ENCODE measurements at regions not wholly inside any gene's neighbourhood (a gene's known extent, or its start where the extent isn't known, plus 50 kb on each side); places are given as distances from the start of the nearest gene placed in this dataset.

DNA sequence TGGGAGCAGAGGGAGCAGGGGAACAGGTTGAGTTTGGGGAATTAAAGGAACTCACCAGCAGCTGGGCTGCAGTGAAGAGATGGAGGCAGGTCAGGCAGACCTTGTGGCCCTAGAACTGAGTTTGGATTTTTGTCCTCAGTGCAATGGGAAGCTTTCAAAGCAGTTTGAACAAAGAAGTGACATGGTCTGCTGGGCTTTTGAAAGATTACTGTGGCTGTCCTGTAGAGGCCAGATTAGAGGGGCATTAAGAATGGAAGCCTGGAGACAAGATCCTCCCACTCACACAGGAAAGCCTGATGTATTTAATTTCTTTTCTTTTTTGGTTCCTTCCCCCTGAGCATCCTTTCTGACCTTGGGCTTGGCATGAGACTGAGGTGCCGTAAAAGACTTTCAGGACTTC lies 118.1 kb upstream of the LHCGR start:
- no peak overlapping the region for H3K4me3 Mint-ChIP-seq (ENCODE audit: low read depth)
- no peaks in the 10 kb centered on the region for H3K9me3 Mint-ChIP-seq (ENCODE audit: low read depth)
- no peak overlapping the region for H3K27ac Mint-ChIP-seq
- DNase-seq (ENCODE audit: low spot score, unreplicated experiment) = no peak
- no peaks in the 10 kb centered on the region for H3K27me3 Mint-ChIP-seq
- no peak for TF ChIP-seq CTCF (IDR thresholded peaks at IDR 0.05; ENCODE audit: unreplicated experiment)
- no peaks in the 10 kb centered on the region for H3K36me3 Mint-ChIP-seq (ENCODE audit: insufficient read depth)
- H3K4me1 Mint-ChIP-seq (ENCODE audit: low read depth) = no peaks in the 10 kb centered on the region

GRCh38 chr2:48870942-48871341 lies 115.4 kb upstream of the LHCGR start:
- TF ChIP-seq CTCF (IDR thresholded peaks at IDR 0.05; ENCODE audit: unreplicated experiment) = no peak
- Mint-ChIP-seq H3K4me1 (ENCODE audit: low read depth) (no peaks in the 10 kb centered on the region), H3K27me3 (no peaks in the 10 kb centered on the region), H3K36me3 (ENCODE audit: insufficient read depth) (no peaks in the 10 kb centered on the region), H3K4me3 (ENCODE audit: low read depth) (no peak overlapping the region), H3K27ac (no peak overlapping the region), H3K9me3 (ENCODE audit: low read depth) (no peaks in the 10 kb centered on the region)
- no peak for DNase-seq (ENCODE audit: low spot score, unreplicated experiment)

- Mint-ChIP-seq H3K27me3 (no peaks in the 10 kb centered on the region), H3K4me3 (ENCODE audit: low read depth) (no peak overlapping the region), H3K9me3 (ENCODE audit: low read depth) (no peaks in the 10 kb centered on the region), H3K27ac (no peak overlapping the region), H3K4me1 (ENCODE audit: low read depth) (no peaks in the 10 kb centered on the region), H3K36me3 (ENCODE audit: insufficient read depth) (no peaks in the 10 kb centered on the region)
- no peak for TF ChIP-seq CTCF (IDR thresholded peaks at IDR 0.05; ENCODE audit: unreplicated experiment)
- DNase-seq (ENCODE audit: low spot score, unreplicated experiment) = no peak
These were observed 115.0 kb upstream of the LHCGR start for GRCh38 chr2:48870503-48870902.

DNA sequence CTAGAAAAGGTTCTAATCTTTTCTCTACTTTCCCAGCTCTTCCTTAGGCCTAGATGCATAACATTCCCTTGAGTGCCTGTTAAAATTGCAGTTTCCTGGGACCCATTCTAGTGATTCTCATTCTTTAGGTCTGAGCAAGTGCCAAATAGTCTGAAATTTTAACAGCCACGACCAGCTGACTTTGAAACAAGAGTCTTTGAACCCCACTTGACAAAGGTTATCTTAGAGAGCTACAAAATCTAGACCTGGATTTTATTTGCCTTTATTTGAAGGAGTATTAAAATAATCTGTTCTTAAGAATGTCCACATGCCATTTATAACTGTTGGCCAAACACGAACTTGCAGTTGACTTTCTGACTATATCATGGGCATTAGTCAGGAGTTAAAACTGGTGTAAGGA lies 110.2 kb upstream of the LHCGR start:
- DNase-seq (ENCODE audit: low spot score, unreplicated experiment) = no peak
- Mint-ChIP-seq H3K27me3 (no peaks in the 10 kb centered on the region), H3K27ac (no peak overlapping the region), H3K9me3 (ENCODE audit: low read depth) (no peaks in the 10 kb centered on the region), H3K36me3 (ENCODE audit: insufficient read depth) (no peaks in the 10 kb centered on the region), H3K4me3 (ENCODE audit: low read depth) (no peak overlapping the region), H3K4me1 (ENCODE audit: low read depth) (no peaks in the 10 kb centered on the region)
- TF ChIP-seq CTCF (IDR thresholded peaks at IDR 0.05; ENCODE audit: unreplicated experiment) = no peak

DNA sequence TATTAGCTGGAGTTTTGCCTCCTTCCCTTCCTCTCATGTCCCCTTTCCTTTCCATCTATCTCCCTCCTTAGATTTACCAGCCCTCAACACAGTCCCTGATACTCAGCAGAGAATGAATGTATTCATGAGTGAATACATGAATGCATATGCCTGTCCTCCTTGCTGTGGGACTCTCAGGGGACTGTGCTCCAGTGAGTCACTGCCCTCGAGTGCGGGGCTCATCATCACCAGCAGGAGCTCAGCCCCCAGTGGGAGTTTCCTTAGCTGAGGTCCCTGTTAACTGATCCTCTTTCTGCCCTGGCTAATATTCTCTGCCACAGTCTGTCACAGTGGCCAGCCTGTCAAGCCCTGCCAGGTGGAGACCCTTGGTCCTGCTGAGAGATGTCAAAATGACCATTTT lies 104.9 kb upstream of the LHCGR start:
- no peak for TF ChIP-seq CTCF (IDR thresholded peaks at IDR 0.05; ENCODE audit: unreplicated experiment)
- no peaks in the 10 kb centered on the region for H3K9me3 Mint-ChIP-seq (ENCODE audit: low read depth)
- H3K4me3 Mint-ChIP-seq (ENCODE audit: low read depth) = no peak overlapping the region
- H3K27ac Mint-ChIP-seq = no peak overlapping the region
- no peaks in the 10 kb centered on the region for H3K36me3 Mint-ChIP-seq (ENCODE audit: insufficient read depth)
- no peaks in the 10 kb centered on the region for H3K4me1 Mint-ChIP-seq (ENCODE audit: low read depth)
- DNase-seq (ENCODE audit: low spot score, unreplicated experiment) = no peak
- H3K27me3 Mint-ChIP-seq = peaks cover 3% of the 10 kb centered on the region
